Ascending aorta (tissue), 2 donors: ENCODE measurements at regions not wholly inside any gene's neighbourhood (a gene's known extent, or its start where the extent isn't known, plus 50 kb on each side); places are given as distances from the start of the nearest gene placed in this dataset.
"Not testable (repeated sequence)": the region's sequence is repeated elsewhere in the genome, so short reads cannot be mapped to it uniquely, and the experiment has no call there.

Source experiments
- DNase-seq, 2 donors: peaks; one replicate each; pipeline ENCODE4 v3.0.0-alpha.2; 2019; ENCODE audit warnings: low spot score in 2 of 2
- H3K27ac ChIP-seq, 2 donors: fragments of 200-600 bp; sonication (generic); one replicate each; pipeline ENCODE4 v1.5.1; 2016 to 2017; ENCODE audit warnings: mild to moderate bottlenecking in 1 of 2
- H3K27me3 ChIP-seq: fragments of 200-600 bp; sonication (generic); one replicate; pipeline ENCODE4 v1.5.1; 2017
- H3K36me3 ChIP-seq, 2 donors: fragments of 200-600 bp; sonication (generic); one replicate each; pipeline ENCODE4 v1.5.1; 2016
- H3K4me1 ChIP-seq, 2 donors: fragments of 200-600 bp; sonication (generic); one replicate each; pipeline ENCODE4 v1.5.1; 2016 to 2017; ENCODE audit warnings: mild to moderate bottlenecking in 1 of 2
- H3K4me3 ChIP-seq, 2 donors: fragments of 200-600 bp; sonication (generic); one replicate each; pipeline ENCODE4 v1.5.1; 2016 to 2017; ENCODE audit warnings: mild to moderate bottlenecking in 1 of 2
- H3K9me3 ChIP-seq, 2 donors: fragments of 200-600 bp; sonication (generic); one replicate each; pipeline ENCODE4 v1.5.1; 2016
- intact Hi-C: fragments of 100-400 bp; cut with DNase I; formaldehyde crosslinking; loops from one replicate; pipeline ENCODE4 v1.15.1; 2023
- TF ChIP-seq, protein P1 (sequence below), 3 experiments: fragments of 200-600 bp in 2 of 3; fragments of 450-650 bp in 1 of 3; sonication (generic) in 2 of 3; IDR thresholded peaks; one replicate each; pipeline ENCODE4 v1.5.1; 2016 to 2019; ENCODE audit warnings: antibody characterized with exemption in 3 of 3, mild to moderate bottlenecking in 1 of 3, moderate library complexity in 1 of 3

DNA sequence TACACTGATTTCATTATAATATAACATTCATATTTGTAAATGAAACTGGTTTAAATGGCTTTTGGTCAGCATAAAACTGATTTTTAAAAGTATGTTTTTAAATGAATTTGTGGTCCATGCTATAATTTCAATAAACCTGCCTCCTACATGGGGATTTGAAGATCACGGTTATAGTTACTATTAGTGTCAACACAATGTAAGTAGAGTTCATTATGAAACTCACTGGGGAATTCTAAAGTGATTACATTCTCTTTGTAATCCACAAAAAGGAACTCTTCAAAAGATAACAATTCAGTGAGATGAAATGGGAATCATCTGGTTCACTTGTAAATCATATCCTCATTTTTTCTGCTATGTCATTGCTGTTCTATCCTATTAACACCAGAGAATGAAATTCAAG, 204.5 kb upstream of the G2E3 start:
- TF ChIP-seq, protein P1, sequence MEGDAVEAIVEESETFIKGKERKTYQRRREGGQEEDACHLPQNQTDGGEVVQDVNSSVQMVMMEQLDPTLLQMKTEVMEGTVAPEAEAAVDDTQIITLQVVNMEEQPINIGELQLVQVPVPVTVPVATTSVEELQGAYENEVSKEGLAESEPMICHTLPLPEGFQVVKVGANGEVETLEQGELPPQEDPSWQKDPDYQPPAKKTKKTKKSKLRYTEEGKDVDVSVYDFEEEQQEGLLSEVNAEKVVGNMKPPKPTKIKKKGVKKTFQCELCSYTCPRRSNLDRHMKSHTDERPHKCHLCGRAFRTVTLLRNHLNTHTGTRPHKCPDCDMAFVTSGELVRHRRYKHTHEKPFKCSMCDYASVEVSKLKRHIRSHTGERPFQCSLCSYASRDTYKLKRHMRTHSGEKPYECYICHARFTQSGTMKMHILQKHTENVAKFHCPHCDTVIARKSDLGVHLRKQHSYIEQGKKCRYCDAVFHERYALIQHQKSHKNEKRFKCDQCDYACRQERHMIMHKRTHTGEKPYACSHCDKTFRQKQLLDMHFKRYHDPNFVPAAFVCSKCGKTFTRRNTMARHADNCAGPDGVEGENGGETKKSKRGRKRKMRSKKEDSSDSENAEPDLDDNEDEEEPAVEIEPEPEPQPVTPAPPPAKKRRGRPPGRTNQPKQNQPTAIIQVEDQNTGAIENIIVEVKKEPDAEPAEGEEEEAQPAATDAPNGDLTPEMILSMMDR (IDR thresholded peaks at IDR 0.05) = no peak
- Histone ChIP-seq H3K27ac (no peak overlapping the region), H3K4me1 (no peaks in the 10 kb centered on the region), H3K27me3 (no peaks in the 10 kb centered on the region), H3K9me3 (no peaks in the 10 kb centered on the region), H3K4me3 (no peak overlapping the region), H3K36me3 (no peaks in the 10 kb centered on the region)
- intact Hi-C loops = no loop called here
- DNase-seq = no peak

DNA sequence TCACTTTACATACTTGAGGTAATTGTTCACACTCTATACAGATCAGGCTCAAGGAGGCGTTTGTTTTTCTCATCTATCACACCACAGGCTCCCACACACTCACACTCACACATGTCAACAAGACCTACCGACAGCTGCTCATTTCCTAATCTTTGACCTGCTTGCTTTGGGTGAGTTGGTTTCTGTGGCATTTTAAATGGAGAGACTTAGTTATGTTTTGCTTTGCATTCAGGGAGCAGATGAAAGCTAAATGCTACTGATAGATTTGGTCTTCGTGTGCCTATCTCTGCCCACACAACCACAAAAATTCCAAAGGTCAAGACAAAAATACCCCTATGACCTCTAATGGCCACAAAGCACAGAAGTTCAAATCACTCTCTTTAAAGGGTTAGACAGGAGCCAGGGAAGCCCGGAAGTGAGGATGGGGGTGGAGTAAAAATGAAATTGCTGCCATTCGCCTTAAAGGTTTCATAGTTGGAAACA, 203.5 kb upstream of the G2E3 start:
- Histone ChIP-seq H3K4me1 (no peaks in the 10 kb centered on the region), H3K36me3 (no peaks in the 10 kb centered on the region), H3K9me3 (no peaks in the 10 kb centered on the region), H3K4me3 (no peak overlapping the region), H3K27me3 (no peaks in the 10 kb centered on the region), H3K27ac (no peak overlapping the region)
- no peak for DNase-seq
- TF ChIP-seq, protein P1 (IDR thresholded peaks at IDR 0.05) = no peak
- intact Hi-C loops = no loop called here

DNA sequence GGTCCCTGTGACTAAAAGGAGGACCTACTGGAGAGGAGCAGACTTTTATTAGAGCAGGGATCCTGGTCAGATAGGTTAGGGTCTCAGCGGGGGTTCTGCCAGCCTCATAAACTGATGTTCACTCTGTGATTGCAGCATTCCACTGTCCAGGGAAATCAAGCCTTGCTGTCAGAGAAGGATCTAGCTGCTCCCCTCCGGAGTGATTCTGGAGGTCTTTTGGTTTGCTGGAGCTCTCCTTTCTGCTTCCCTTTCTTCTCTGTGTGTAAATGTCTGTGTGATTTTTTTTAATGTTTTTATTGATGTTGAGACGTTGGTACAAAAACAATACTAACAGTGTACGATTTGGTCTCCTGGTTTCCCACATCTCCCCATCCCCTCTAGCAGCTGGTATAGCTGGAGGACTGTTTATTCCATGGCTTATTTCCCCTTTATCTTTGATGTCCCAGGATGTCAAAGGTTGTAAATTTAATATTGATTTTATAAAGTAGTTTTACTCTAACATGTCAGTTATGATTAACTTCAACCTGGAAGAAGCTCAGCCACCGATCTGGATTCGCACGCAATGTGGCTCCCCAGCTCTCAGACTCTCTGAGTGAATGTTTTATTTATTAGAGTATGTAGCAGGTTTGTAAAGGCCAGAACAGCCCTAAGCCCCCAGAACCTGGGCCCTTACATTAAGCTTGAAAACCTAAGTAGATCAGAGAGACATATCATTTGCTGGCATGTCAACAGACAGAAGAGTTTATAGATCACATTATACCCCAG, 202.3 kb upstream of the G2E3 start:
- no peak for DNase-seq
- H3K27me3 ChIP-seq = no peaks in the 10 kb centered on the region
- TF ChIP-seq, protein P1 (IDR thresholded peaks at IDR 0.05) = no peak
- no peaks in the 10 kb centered on the region for H3K9me3 ChIP-seq
- no peaks in the 10 kb centered on the region for H3K36me3 ChIP-seq
- no peaks in the 10 kb centered on the region for H3K4me1 ChIP-seq
- H3K27ac ChIP-seq = no peak overlapping the region
- intact Hi-C loops = no loop called here
- H3K4me3 ChIP-seq = no peak overlapping the region

DNA sequence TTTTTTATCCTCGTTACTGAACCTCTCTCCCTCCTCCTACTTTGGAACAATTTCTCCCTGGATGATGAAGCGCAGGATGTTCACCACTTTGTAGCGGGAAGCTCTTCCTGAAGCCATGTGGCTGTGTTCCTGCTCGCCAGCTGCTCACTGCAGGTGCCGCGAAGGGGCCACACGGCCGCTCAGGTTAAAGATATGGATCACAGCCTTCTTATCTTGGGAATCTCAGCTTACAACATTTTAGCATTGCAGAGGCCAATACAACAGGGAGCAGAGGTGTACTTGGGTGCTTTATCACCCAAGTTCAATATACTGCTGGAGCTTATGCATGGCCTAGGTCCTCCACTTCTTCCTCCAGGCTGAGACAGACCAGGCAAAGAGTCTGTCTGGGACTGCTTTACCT, 201.2 kb upstream of the G2E3 start:
- DNase-seq = no peak
- Histone ChIP-seq H3K27ac (no peak overlapping the region), H3K4me3 (no peak overlapping the region), H3K9me3 (no peaks in the 10 kb centered on the region), H3K4me1 (no peaks in the 10 kb centered on the region), H3K36me3 (no peaks in the 10 kb centered on the region), H3K27me3 (no peaks in the 10 kb centered on the region)
- intact Hi-C loops = no loop called here
- TF ChIP-seq, protein P1 (IDR thresholded peaks at IDR 0.05) = no peak

DNA sequence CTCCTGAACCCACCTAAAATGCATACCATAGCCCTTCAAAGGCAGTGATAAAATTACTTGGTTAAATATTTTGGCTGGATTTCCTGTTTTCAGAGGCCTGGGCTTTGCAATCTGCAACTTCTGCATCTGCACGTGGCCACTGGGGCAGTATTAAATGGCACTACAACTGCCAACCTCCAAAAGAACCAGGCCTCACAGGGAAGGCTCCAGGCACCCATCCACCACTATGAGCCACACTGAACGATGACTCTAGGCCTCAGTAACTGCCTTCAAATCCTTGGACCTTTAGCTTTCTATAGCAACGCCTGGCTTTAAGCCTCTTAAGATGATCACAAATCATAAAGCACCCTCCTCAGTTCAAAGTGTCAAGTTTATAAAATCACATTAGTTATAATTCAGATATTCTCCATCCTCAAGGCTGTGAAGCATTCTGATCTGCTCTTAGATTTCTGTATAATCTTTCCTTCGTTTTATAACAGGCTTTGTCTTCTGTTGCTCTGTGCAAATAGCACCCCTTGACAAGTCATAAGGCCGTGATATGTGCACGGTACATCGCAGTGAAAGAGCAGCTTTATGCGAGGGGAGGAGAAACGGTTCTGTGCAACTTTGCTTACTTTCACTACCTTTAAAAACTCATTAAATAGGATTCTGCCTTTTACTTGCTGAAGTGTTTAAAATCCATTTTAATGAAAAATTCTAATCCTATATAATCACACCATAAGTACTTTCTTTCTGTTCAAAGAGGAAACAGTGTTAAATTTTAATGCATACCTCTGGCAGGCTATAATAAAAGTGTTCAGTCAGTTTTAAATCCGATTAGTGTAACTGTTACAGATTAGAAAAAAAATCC, 196.4 kb upstream of the G2E3 start:
- no peak for DNase-seq
- H3K9me3 ChIP-seq = no peaks in the 10 kb centered on the region
- no peaks in the 10 kb centered on the region for H3K4me1 ChIP-seq
- no peak overlapping the region for H3K4me3 ChIP-seq
- no peak overlapping the region for H3K27ac ChIP-seq
- intact Hi-C loops = no loop called here
- TF ChIP-seq, protein P1 (IDR thresholded peaks at IDR 0.05) = no peak
- no peaks in the 10 kb centered on the region for H3K27me3 ChIP-seq
- no peaks in the 10 kb centered on the region for H3K36me3 ChIP-seq

DNA sequence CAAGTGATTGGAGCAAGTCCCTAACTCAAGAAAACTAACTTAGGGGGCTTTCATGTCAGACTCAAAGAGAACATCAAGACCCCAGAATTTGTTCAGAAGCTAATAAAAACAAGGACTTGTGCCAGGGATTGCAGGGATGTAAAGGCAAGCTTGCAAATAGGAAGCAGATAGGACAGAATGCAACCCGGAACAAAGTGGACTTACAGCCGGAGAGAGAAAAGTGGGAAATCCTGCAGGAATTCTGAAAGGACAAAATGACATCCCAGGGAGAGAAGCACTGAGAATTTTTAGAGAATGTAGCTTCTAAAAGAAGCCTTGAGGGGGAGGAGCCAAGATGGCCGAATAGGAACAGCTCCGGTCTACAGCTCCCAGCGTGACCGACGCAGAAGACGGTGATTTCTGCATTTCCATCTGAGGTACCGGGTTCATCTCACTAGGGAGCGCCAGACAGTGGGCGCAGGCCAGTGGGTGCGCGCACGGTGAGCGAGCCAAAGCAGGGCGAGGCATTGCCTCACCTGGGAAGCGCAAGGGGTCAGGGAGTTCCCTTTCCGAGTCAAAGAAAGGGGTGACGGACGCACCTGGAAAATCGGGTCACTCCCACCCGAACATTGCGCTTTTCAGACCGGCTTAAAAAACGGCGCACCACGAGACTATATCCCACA, 195.6 kb upstream of the G2E3 start:
- H3K27me3 ChIP-seq, H3K4me3 ChIP-seq, DNase-seq, H3K27ac ChIP-seq, H3K9me3 ChIP-seq, H3K4me1 ChIP-seq, H3K36me3 ChIP-seq, intact Hi-C loops: not testable (repeated sequence)
